ENCODE measurements at regions not wholly inside any gene's neighbourhood (a gene's known extent, or its start where the extent isn't known, plus 50 kb on each side); places are given as distances from the start of the nearest gene placed in this dataset.

DNA sequence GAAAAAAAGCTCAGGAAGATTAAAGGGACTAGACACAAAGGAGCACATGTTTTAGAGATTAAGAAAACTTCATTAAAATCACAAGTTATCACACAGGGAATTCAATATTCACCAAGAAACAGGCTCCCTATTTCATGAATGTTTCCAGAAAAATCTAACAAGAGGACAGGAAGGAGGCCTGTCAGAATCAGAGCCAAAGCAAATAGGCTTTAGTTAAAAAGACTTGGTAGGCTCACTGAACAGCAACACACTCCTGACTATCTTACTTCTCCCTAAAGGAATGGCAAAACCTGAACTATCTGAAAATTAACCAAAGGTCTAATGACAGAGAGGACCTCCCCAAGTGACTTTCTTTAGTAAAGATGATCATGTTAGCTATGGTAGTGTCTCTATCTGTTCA lies 188.3 kb upstream of the MEOX2 start:
- ATAC-seq (ENCODE audit: insufficient read depth, low read depth) (no peak), DNase-seq (no peak)
- TF ChIP-seq, protein P1, sequence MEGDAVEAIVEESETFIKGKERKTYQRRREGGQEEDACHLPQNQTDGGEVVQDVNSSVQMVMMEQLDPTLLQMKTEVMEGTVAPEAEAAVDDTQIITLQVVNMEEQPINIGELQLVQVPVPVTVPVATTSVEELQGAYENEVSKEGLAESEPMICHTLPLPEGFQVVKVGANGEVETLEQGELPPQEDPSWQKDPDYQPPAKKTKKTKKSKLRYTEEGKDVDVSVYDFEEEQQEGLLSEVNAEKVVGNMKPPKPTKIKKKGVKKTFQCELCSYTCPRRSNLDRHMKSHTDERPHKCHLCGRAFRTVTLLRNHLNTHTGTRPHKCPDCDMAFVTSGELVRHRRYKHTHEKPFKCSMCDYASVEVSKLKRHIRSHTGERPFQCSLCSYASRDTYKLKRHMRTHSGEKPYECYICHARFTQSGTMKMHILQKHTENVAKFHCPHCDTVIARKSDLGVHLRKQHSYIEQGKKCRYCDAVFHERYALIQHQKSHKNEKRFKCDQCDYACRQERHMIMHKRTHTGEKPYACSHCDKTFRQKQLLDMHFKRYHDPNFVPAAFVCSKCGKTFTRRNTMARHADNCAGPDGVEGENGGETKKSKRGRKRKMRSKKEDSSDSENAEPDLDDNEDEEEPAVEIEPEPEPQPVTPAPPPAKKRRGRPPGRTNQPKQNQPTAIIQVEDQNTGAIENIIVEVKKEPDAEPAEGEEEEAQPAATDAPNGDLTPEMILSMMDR (IDR thresholded peaks at IDR 0.05; ENCODE audit: borderline replicate concordance, extremely low read depth, low read length, poor library complexity, severe bottlenecking): no peak
- no peak for TF ChIP-seq EZH2 (IDR thresholded peaks at IDR 0.05; ENCODE audit: borderline replicate concordance, low read depth, low read length, severe bottlenecking)
- Histone ChIP-seq H3K9me3 (ENCODE audit: insufficient read depth, low read length, severe bottlenecking) (no peaks in the 10 kb centered on the region), H3K4me1 (ENCODE audit: insufficient read depth, low read length) (no peaks in the 10 kb centered on the region), H2AFZ (ENCODE audit: low read depth, low read length) (no peak overlapping the region), H3K4me3 (ENCODE audit: low read depth in 1 of 2, low read length in 2 of 2) (no peak overlapping the region), H3K36me3 (ENCODE audit: insufficient read depth, low read length) (no peaks in the 10 kb centered on the region), H4K20me1 (ENCODE audit: insufficient read depth, low read length) (no peaks in the 10 kb centered on the region), H3K27me3 (ENCODE audit: insufficient read depth, low read length, poor library complexity) (no peaks in the 10 kb centered on the region), H3K79me2 (ENCODE audit: insufficient read depth, low read length) (no peaks in the 10 kb centered on the region), H3K4me2 (ENCODE audit: insufficient read depth, low read length) (no peak overlapping the region), H3K9ac (ENCODE audit: low read depth, low read length) (no peak overlapping the region), H3K27ac (ENCODE audit: low read length) (no peak overlapping the region)

DNA sequence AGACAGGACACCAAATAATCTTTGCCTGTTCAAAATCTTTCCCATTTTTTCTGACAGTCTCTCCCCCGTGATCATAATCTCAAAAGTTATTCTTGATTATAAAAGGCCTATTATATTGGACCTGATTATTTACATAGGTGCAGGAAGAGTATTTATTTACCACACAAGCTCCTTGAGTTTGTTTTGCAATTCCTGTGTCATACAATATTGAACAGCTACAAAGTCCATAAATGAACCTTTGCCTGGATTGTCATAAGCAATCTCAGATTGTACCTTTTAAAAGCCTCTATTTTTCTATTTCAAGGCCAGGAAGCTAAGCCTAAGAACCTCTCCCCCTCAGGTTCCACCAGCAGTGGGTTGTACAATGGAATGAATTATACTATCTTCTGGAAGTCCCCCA lies 183.9 kb upstream of the MEOX2 start:
- H3K79me2 ChIP-seq (ENCODE audit: insufficient read depth, low read length): no peaks in the 10 kb centered on the region
- H2AFZ ChIP-seq (ENCODE audit: low read depth, low read length): no peak overlapping the region
- no peaks in the 10 kb centered on the region for H4K20me1 ChIP-seq (ENCODE audit: insufficient read depth, low read length)
- TF ChIP-seq EZH2 (IDR thresholded peaks at IDR 0.05; ENCODE audit: borderline replicate concordance, low read depth, low read length, severe bottlenecking): no peak
- TF ChIP-seq, protein P1 (IDR thresholded peaks at IDR 0.05; ENCODE audit: borderline replicate concordance, extremely low read depth, low read length, poor library complexity, severe bottlenecking): no peak
- no peak overlapping the region for H3K4me2 ChIP-seq (ENCODE audit: insufficient read depth, low read length)
- ATAC-seq (ENCODE audit: insufficient read depth, low read depth) (no peak), DNase-seq (no peak)
- no peaks in the 10 kb centered on the region for H3K4me1 ChIP-seq (ENCODE audit: insufficient read depth, low read length)
- no peak overlapping the region for H3K27ac ChIP-seq (ENCODE audit: low read length)
- no peak overlapping the region for H3K4me3 ChIP-seq (ENCODE audit: low read depth in 1 of 2, low read length in 2 of 2)
- no peaks in the 10 kb centered on the region for H3K27me3 ChIP-seq (ENCODE audit: insufficient read depth, low read length, poor library complexity)
- H3K9ac ChIP-seq (ENCODE audit: low read depth, low read length): no peak overlapping the region
- H3K36me3 ChIP-seq (ENCODE audit: insufficient read depth, low read length): no peaks in the 10 kb centered on the region
- H3K9me3 ChIP-seq (ENCODE audit: insufficient read depth, low read length, severe bottlenecking): no peaks in the 10 kb centered on the region

DNA sequence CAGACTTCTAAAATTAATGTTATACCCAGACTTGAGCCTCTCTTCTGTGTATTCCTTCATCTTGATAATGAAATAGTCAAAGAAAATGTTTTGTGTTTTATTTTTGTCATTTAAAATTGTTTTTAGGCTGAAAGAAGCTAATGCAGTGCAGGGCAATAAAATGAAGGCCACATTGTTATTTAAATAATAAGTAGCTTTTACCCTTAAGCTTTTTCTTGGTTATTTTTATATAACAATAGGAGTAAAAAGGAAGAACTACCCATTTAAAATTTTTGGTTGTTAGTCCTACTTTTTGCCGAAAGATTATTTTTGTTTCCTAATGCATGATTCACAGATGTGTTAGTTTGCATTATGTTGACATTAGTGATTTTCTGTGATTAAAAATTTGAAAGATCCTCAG lies 181.0 kb upstream of the MEOX2 start:
- ATAC-seq (ENCODE audit: insufficient read depth, low read depth): no peak

More for the DNA sequence above, 181.0 kb upstream of the MEOX2 start:
- Histone ChIP-seq H3K27me3 (ENCODE audit: insufficient read depth, low read length, poor library complexity) (no peaks in the 10 kb centered on the region), H4K20me1 (ENCODE audit: insufficient read depth, low read length) (no peaks in the 10 kb centered on the region), H3K36me3 (ENCODE audit: insufficient read depth, low read length) (no peaks in the 10 kb centered on the region), H3K4me3 (ENCODE audit: low read depth in 1 of 2, low read length in 2 of 2) (no peak overlapping the region), H3K4me1 (ENCODE audit: insufficient read depth, low read length) (no peaks in the 10 kb centered on the region), H2AFZ (ENCODE audit: low read depth, low read length) (no peak overlapping the region), H3K27ac (ENCODE audit: low read length) (no peak overlapping the region), H3K79me2 (ENCODE audit: insufficient read depth, low read length) (no peaks in the 10 kb centered on the region), H3K9ac (ENCODE audit: low read depth, low read length) (no peak overlapping the region), H3K4me2 (ENCODE audit: insufficient read depth, low read length) (no peak overlapping the region), H3K9me3 (ENCODE audit: insufficient read depth, low read length, severe bottlenecking) (no peaks in the 10 kb centered on the region)
- no peak for DNase-seq
- TF ChIP-seq, protein P1 (IDR thresholded peaks at IDR 0.05; ENCODE audit: borderline replicate concordance, extremely low read depth, low read length, poor library complexity, severe bottlenecking): no peak
- no peak for TF ChIP-seq EZH2 (IDR thresholded peaks at IDR 0.05; ENCODE audit: borderline replicate concordance, low read depth, low read length, severe bottlenecking)
